ENCODE measurements at regions not wholly inside any gene's neighbourhood (a gene's known extent, or its start where the extent isn't known, plus 50 kb on each side); places are given as distances from the start of the nearest gene placed in this dataset.
A peak's percentile ranks its signal among the peaks of the same experiment; 100 is the strongest.

GRCh38 chr2:76275788-76276187 lies 565.1 kb upstream of the GCFC2 start:
- H3K79me2 ChIP-seq (ENCODE audit: insufficient read depth, low read length), result no peaks in the 10 kb centered on the region
- peak; percentile 55; the same call in 1 of the 3 replicates for ATAC-seq (ENCODE audit: insufficient read depth, low read depth)
- H3K36me3 ChIP-seq (ENCODE audit: insufficient read depth, low read length), result no peaks in the 10 kb centered on the region
- no peak overlapping the region for H3K27ac ChIP-seq (ENCODE audit: low read length)
- no peak overlapping the region for H2AFZ ChIP-seq (ENCODE audit: low read depth, low read length)
- peaks cover 10% of the 10 kb centered on the region; the same call in 1 of the 2 replicates for H3K4me1 ChIP-seq (ENCODE audit: insufficient read depth, low read length)
- no peak for DNase-seq
- no peaks in the 10 kb centered on the region for H4K20me1 ChIP-seq (ENCODE audit: insufficient read depth, low read length)
- no peak overlapping the region for H3K9ac ChIP-seq (ENCODE audit: low read depth, low read length)
- H3K27me3 ChIP-seq (ENCODE audit: insufficient read depth, low read length, poor library complexity), result no peaks in the 10 kb centered on the region
- no peak overlapping the region for H3K4me3 ChIP-seq (ENCODE audit: low read depth in 1 of 2, low read length in 2 of 2)
- H3K9me3 ChIP-seq (ENCODE audit: insufficient read depth, low read length, severe bottlenecking), result no peaks in the 10 kb centered on the region
- H3K4me2 ChIP-seq (ENCODE audit: insufficient read depth, low read length), result no peak overlapping the region
- TF ChIP-seq EZH2 (IDR thresholded peaks at IDR 0.05; ENCODE audit: borderline replicate concordance, low read depth, low read length, severe bottlenecking) (no peak), CTCF (IDR thresholded peaks at IDR 0.05; ENCODE audit: borderline replicate concordance, extremely low read depth, low read length, poor library complexity, severe bottlenecking) (no peak)

GRCh38 chr2:76274676-76275075 lies 564.0 kb upstream of the GCFC2 start:
- Histone ChIP-seq H3K9me3 (ENCODE audit: insufficient read depth, low read length, severe bottlenecking) (no peaks in the 10 kb centered on the region), H3K4me1 (ENCODE audit: insufficient read depth, low read length) (peaks cover 10% of the 10 kb centered on the region; the same call in 1 of the 2 replicates), H3K9ac (ENCODE audit: low read depth, low read length) (no peak overlapping the region), H3K36me3 (ENCODE audit: insufficient read depth, low read length) (no peaks in the 10 kb centered on the region), H3K79me2 (ENCODE audit: insufficient read depth, low read length) (no peaks in the 10 kb centered on the region), H3K27ac (ENCODE audit: low read length) (no peak overlapping the region), H3K27me3 (ENCODE audit: insufficient read depth, low read length, poor library complexity) (no peaks in the 10 kb centered on the region), H2AFZ (ENCODE audit: low read depth, low read length) (no peak overlapping the region), H4K20me1 (ENCODE audit: insufficient read depth, low read length) (no peaks in the 10 kb centered on the region), H3K4me3 (ENCODE audit: low read depth in 1 of 2, low read length in 2 of 2) (no peak overlapping the region), H3K4me2 (ENCODE audit: insufficient read depth, low read length) (no peak overlapping the region)
- TF ChIP-seq EZH2 (IDR thresholded peaks at IDR 0.05; ENCODE audit: borderline replicate concordance, low read depth, low read length, severe bottlenecking) (no peak), CTCF (IDR thresholded peaks at IDR 0.05; ENCODE audit: borderline replicate concordance, extremely low read depth, low read length, poor library complexity, severe bottlenecking) (no peak)
- no peak for ATAC-seq (ENCODE audit: insufficient read depth, low read depth)
- no peak for DNase-seq

- H3K79me2 ChIP-seq (ENCODE audit: insufficient read depth, low read length), result no peaks in the 10 kb centered on the region
- DNase-seq (no peak), ATAC-seq (ENCODE audit: insufficient read depth, low read depth) (no peak)
- no peak for TF ChIP-seq EZH2 (IDR thresholded peaks at IDR 0.05; ENCODE audit: borderline replicate concordance, low read depth, low read length, severe bottlenecking)
- TF ChIP-seq CTCF (IDR thresholded peaks at IDR 0.05; ENCODE audit: borderline replicate concordance, extremely low read depth, low read length, poor library complexity, severe bottlenecking), result no peak
- no peak overlapping the region for H3K4me2 ChIP-seq (ENCODE audit: insufficient read depth, low read length)
- H3K9ac ChIP-seq (ENCODE audit: low read depth, low read length), result no peak overlapping the region
- no peaks in the 10 kb centered on the region for H3K27me3 ChIP-seq (ENCODE audit: insufficient read depth, low read length, poor library complexity)
- H3K4me3 ChIP-seq (ENCODE audit: low read depth in 1 of 2, low read length in 2 of 2), result no peak overlapping the region
- no peak overlapping the region for H2AFZ ChIP-seq (ENCODE audit: low read depth, low read length)
- H3K36me3 ChIP-seq (ENCODE audit: insufficient read depth, low read length), result no peaks in the 10 kb centered on the region
- H3K27ac ChIP-seq (ENCODE audit: low read length), result no peak overlapping the region
- H4K20me1 ChIP-seq (ENCODE audit: insufficient read depth, low read length), result no peaks in the 10 kb centered on the region
- H3K4me1 ChIP-seq (ENCODE audit: insufficient read depth, low read length), result peaks cover 10% of the 10 kb centered on the region; the same call in 1 of the 2 replicates
- no peaks in the 10 kb centered on the region for H3K9me3 ChIP-seq (ENCODE audit: insufficient read depth, low read length, severe bottlenecking)
Observed at GRCh38 chr2:76274160-76274559, 563.4 kb upstream of the GCFC2 start.
